GM23248 (cell line): ENCODE measurements at regions not wholly inside any gene's neighbourhood (a gene's known extent, or its start where the extent isn't known, plus 50 kb on each side); places are given as distances from the start of the nearest gene placed in this dataset.

Experiments
- EZH2 ChIP-seq: fragments of 200-600 bp; sonication (generic); IDR thresholded peaks from 2 replicates; pipeline ENCODE4 v1.6.1; 2018; ENCODE audit warnings: antibody characterized with exemption, mild to moderate bottlenecking; ENCODE audit not compliant: insufficient read depth, poor library complexity, severe bottlenecking
- EZH2phosphoT487 ChIP-seq: fragments of 200-600 bp; sonication (generic); IDR thresholded peaks from 2 replicates; pipeline ENCODE4 v1.6.1; 2018; ENCODE audit warnings: antibody characterized with exemption, moderate library complexity, mild to moderate bottlenecking, low read depth; ENCODE audit not compliant: insufficient read depth

DNA sequence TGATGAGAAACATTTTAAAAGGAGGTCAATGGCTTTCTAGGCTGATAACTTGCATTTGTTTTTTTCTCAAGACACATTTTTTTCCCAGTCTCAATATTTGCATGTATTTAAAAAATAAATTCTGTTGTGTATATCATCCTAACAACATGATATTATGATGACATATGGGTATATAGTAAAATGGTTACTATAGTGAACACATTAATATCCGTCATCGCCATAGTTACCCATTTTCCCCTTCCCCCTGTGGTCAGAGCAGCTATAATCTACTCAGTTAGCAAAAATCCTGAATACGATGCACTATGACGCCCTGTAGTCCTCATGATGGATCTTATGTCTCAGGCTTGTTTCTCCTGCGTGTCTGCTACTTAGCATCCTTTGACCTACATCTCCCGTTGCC, 60.9 kb upstream of the ZPBP start:
- TF ChIP-seq EZH2 (no peak), EZH2phosphoT487 (no peak)
